Ovary (tissue), 7 donors: ENCODE measurements at regions not wholly inside any gene's neighbourhood (a gene's known extent, or its start where the extent isn't known, plus 50 kb on each side); places are given as distances from the start of the nearest gene placed in this dataset.
"Not testable (repeated sequence)": the region's sequence is repeated elsewhere in the genome, so short reads cannot be mapped to it uniquely, and the experiment has no call there.

ENCODE experiments used
- DNase-seq, 5 donors: peaks; one replicate each; pipeline ENCODE4 v3.0.0-alpha.2; 2019 to 2020
- H3K27ac ChIP-seq, 2 donors: fragments of 200-600 bp; one replicate each; pipeline versions ENCODE4 v1.5.1 to v1.8.0; 2019 to 2022
- H3K27me3 ChIP-seq: fragments of 200-600 bp; one replicate; pipeline ENCODE4 v1.8.0; 2022
- H3K36me3 ChIP-seq: fragments of 200-600 bp; sonication (generic); one replicate; pipeline ENCODE4 v1.5.1; 2019
- H3K4me1 ChIP-seq: one replicate; pipeline ENCODE4 v1.8.1; 2013; ENCODE audit warnings: mild to moderate bottlenecking, moderate library complexity; ENCODE audit not compliant: insufficient read depth
- H3K4me3 ChIP-seq: fragments of 200-600 bp; sonication (generic); one replicate; pipeline ENCODE4 v1.5.1; 2017
- H3K9me3 ChIP-seq, 2 donors: fragments of 200-600 bp in 1 of 2; sonication (generic) in 1 of 2; one replicate each; pipeline versions ENCODE4 v1.5.1 to v1.8.1; 2013 to 2019; ENCODE audit warnings: mild to moderate bottlenecking in 1 of 2, moderate library complexity in 1 of 2
- EP300 ChIP-seq: sonication (generic); formaldehyde crosslinking; IDR thresholded peaks from one replicate; pipeline ENCODE4 v1.6.1; 2017; ENCODE audit warnings: antibody characterized with exemption
- POLR2A ChIP-seq: fragments of 450-650 bp; IDR thresholded peaks from one replicate; pipeline ENCODE4 v1.6.1; 2017; ENCODE audit warnings: antibody characterized with exemption, mild to moderate bottlenecking, moderate library complexity
- WGBS, 3 donors: extraction: QIAGEN DNeasy Blood & Tissue Kit in 1 of 3; methylation state at CpG; one replicate each; pipeline versions ENCODE4 v1.1.5 to v1.1.7; 2013 to 2017; 5-methylcytosine and 5-hydroxymethylcytosine counted together
- intact Hi-C, 4 donors: fragments of 100-400 bp; cut with DNase I; formaldehyde crosslinking; loops; one replicate each; pipeline versions ENCODE4 v1.11.0 to v1.15.1; 2022 to 2023
- TF ChIP-seq, protein P1 (sequence below), 3 donors: fragments of 450-650 bp in 2 of 3; fragments of 200-600 bp in 1 of 3; IDR thresholded peaks; one replicate each; pipeline versions ENCODE4 v1.5.1 to v1.8.0; 2016 to 2022; ENCODE audit warnings: antibody characterized with exemption in 3 of 3, mild to moderate bottlenecking in 1 of 3
- donor health status: DM: no; HTN: no; CAD: no; lungs with moderate emphysema.
- donor health status: DM: no; HTN: no; CAD: no.
- donor health status: Bipolar disorder and iron deficiency.
- donor health status: DM: no; HTN: no; CAD: no.
- donor health status: DM: yes; HTN: yes; CAD: no.

DNA sequence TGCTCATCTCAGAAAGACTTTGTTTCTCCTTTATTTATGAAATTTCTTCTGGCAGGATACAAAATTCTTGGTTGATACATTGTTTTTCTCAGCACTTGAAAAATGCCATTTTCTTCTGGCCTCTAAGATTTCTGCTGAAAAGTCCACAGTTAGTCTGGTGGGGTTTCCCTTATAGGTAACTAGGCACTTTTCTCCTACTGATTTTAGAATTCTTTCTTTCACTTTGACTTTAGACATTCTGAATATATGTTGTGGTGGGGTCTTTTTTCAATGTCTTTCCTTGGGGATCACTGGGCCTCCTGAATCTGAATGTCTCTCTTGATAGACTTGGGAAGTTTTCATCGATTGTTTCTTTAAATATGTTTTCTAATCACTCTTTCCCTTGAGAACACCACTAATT is 79.6 kb downstream of the CETN3 start:
- no peak overlapping the region for H3K27ac ChIP-seq
- no peak for DNase-seq
- H3K4me1 ChIP-seq: no peaks in the 10 kb centered on the region
- WGBS, 3 donors: 89 to 96% (median 92%) methylated on average over 1 of the region's 1 CpG
- no peaks in the 10 kb centered on the region for H3K36me3 ChIP-seq
- H3K9me3 ChIP-seq: no peaks in the 10 kb centered on the region
- H3K4me3 ChIP-seq: no peak overlapping the region
- intact Hi-C loops: no loop called here
- no peaks in the 10 kb centered on the region for H3K27me3 ChIP-seq
- TF ChIP-seq POLR2A (no peak), EP300 (no peak)
- TF ChIP-seq, protein P1, sequence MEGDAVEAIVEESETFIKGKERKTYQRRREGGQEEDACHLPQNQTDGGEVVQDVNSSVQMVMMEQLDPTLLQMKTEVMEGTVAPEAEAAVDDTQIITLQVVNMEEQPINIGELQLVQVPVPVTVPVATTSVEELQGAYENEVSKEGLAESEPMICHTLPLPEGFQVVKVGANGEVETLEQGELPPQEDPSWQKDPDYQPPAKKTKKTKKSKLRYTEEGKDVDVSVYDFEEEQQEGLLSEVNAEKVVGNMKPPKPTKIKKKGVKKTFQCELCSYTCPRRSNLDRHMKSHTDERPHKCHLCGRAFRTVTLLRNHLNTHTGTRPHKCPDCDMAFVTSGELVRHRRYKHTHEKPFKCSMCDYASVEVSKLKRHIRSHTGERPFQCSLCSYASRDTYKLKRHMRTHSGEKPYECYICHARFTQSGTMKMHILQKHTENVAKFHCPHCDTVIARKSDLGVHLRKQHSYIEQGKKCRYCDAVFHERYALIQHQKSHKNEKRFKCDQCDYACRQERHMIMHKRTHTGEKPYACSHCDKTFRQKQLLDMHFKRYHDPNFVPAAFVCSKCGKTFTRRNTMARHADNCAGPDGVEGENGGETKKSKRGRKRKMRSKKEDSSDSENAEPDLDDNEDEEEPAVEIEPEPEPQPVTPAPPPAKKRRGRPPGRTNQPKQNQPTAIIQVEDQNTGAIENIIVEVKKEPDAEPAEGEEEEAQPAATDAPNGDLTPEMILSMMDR (IDR thresholded peaks at IDR 0.05): no peak

DNA sequence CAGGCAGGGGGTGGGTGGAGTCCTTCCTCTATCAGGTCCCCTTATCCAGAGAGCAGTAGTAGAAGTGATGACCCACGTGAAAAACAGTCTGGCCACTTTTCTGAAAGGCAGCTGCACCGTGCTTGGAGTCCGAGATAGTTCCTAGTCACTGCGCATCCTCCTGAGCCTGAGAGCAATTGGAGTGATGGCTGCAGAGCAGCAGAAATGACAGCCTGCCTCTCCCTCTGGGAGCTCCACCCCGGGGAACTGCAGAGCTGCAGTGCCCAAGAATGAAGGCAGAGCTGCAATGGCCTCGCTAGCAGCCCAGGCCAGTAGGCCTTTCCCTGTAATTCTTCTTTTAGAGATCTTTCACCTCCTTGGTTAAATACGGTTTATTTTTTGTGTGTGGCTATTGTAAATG is 82.6 kb downstream of the CETN3 start:
- intact Hi-C loops: no loop called here
- TF ChIP-seq, protein P1 (IDR thresholded peaks at IDR 0.05): no peak
- TF ChIP-seq EP300: no peak
- no peak for TF ChIP-seq POLR2A
- DNase-seq: no peak
- Histone ChIP-seq H3K4me3 (no peak overlapping the region), H3K4me1 (no peaks in the 10 kb centered on the region), H3K36me3 (no peaks in the 10 kb centered on the region), H3K9me3 (no peaks in the 10 kb centered on the region), H3K27ac (no peak overlapping the region), H3K27me3 (no peaks in the 10 kb centered on the region)
- WGBS, 3 donors: 65 to 74% (median 68%) methylated on average over 7 of the region's 7 CpGs

DNA sequence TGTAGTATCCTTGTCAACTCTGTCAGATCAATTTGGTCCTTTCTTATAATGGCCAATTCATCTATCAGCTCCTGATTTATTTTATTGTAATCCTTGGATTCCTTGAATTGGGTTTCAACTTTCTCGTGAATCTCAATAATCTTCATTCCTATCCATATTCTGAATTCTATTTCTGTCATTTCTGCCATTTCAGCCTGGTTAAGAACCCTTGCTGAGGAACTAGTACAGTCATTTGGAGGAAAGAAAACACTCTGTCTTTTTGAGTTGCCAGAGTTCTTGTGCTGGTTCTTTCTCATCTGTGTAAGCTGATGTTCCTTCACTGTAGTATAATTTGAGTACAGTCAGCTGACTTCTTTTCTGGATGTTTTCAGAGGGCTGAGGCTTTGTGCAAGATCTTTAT is 84.5 kb downstream of the CETN3 start:
- intact Hi-C loops: no loop called here
- H3K36me3 ChIP-seq: no peaks in the 10 kb centered on the region
- H3K27me3 ChIP-seq: no peaks in the 10 kb centered on the region
- no peaks in the 10 kb centered on the region for H3K9me3 ChIP-seq
- no peaks in the 10 kb centered on the region for H3K4me1 ChIP-seq
- DNase-seq: no peak
- 80 to 96% (median 92%) methylated on average over 1 of the region's 1 CpG for WGBS, 3 donors
- H3K4me3 ChIP-seq: no peak overlapping the region
- TF ChIP-seq, protein P1 (IDR thresholded peaks at IDR 0.05): no peak
- no peak for TF ChIP-seq POLR2A
- no peak for TF ChIP-seq EP300
- H3K27ac ChIP-seq: no peak overlapping the region

DNA sequence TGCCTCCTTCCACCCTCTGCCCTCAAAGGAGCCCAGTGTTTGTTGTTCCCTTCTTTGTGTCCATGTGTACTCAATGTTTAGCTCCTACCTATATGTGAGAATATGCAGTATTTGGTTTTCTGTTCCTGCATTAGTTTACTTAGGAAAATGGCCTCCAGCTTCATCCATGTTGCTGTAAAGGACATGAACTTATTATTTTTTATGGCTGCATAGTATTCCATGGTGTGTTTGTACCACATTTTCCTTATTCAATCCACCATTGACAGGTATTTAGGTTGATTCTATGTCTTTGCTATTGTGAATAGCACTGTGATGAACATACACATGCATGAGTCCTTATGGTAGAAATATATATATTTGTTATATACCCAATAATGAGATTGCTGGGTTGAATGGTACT is 89.2 kb downstream of the CETN3 start:
- H3K9me3 ChIP-seq, H3K4me1 ChIP-seq, DNase-seq, H3K36me3 ChIP-seq, H3K27ac ChIP-seq, H3K4me3 ChIP-seq, intact Hi-C loops, H3K27me3 ChIP-seq: not testable (repeated sequence)

DNA sequence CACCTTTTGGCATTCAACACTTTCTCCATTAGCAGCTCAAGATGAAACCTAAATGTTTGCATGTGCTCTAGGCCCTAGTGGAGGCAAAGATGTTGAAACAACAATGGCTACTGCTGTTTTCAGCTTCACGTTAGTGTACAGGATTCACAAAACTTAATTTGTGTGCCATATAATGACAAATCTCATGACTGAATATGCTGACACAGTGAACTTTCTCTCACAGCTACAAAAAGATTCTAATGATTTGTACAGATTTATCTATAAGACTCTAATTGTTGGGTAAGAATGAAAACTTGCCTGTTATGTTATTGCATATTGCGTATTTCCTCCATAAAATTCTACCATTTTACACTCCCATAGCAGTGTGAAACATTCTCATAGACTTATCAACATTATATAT is 97.5 kb downstream of the CETN3 start:
- WGBS, 3 donors: 87 to 94% (median 87%) methylated on average over 2 of the region's 2 CpGs
- TF ChIP-seq EP300: no peak
- TF ChIP-seq POLR2A: no peak
- TF ChIP-seq, protein P1 (IDR thresholded peaks at IDR 0.05): no peak
- Histone ChIP-seq H3K4me3 (no peak overlapping the region), H3K36me3 (no peaks in the 10 kb centered on the region), H3K27ac (no peak overlapping the region), H3K4me1 (no peaks in the 10 kb centered on the region), H3K9me3 (peaks cover 0 to 3% of the 10 kb centered on the region in 2 donors), H3K27me3 (no peaks in the 10 kb centered on the region)
- no peak for DNase-seq
- intact Hi-C loops: no loop called here
